NCI-H774 (cell line): ENCODE measurements at regions not wholly inside any gene's neighbourhood (a gene's known extent, or its start where the extent isn't known, plus 50 kb on each side); places are given as distances from the start of the nearest gene placed in this dataset.
"Not testable (repeated sequence)": the region's sequence is repeated elsewhere in the genome, so short reads cannot be mapped to it uniquely, and the experiment has no call there.

Experiments
- DNase-seq: peaks from one replicate; lab custom pipeline; 2025; lab: John Stamatoyannopoulos, UW

GRCh38 chr2:150850641-150851040 is 363.2 kb upstream of the RND3 start:
- DNase-seq = no peak

- no peak for DNase-seq
These were observed 360.1 kb upstream of the RND3 start for GRCh38 chr2:150847578-150847977.

- DNase-seq = no peak
These were observed 359.2 kb upstream of the RND3 start for GRCh38 chr2:150846691-150847090.

- DNase-seq = no peak
These were observed 345.2 kb upstream of the RND3 start for GRCh38 chr2:150832686-150833085.

- DNase-seq = no peak
These were observed 336.7 kb upstream of the RND3 start for GRCh38 chr2:150824118-150824517.

- DNase-seq = no peak
These were observed 330.0 kb upstream of the RND3 start for GRCh38 chr2:150817422-150817821.

GRCh38 chr2:150812664-150813367 is 325.3 kb upstream of the RND3 start:
- no peak for DNase-seq

- DNase-seq = no peak
These were observed 324.6 kb upstream of the RND3 start for GRCh38 chr2:150812066-150812465.

GRCh38 chr2:150811259-150811855 is 323.9 kb upstream of the RND3 start:
- no peak for DNase-seq

- DNase-seq = no peak
These were observed 321.6 kb upstream of the RND3 start for GRCh38 chr2:150809103-150809502.

GRCh38 chr2:150806336-150806735 is 318.9 kb upstream of the RND3 start:
- no peak for DNase-seq

- no peak for DNase-seq
These were observed 316.4 kb upstream of the RND3 start for GRCh38 chr2:150803689-150804398.

- DNase-seq = no peak
These were observed 315.2 kb upstream of the RND3 start for GRCh38 chr2:150802635-150803034.

- not testable (repeated sequence) for DNase-seq
These were observed 308.8 kb upstream of the RND3 start for GRCh38 chr2:150796236-150796635.

GRCh38 chr2:150792780-150793300 is 305.4 kb upstream of the RND3 start:
- DNase-seq = no peak

GRCh38 chr2:150791567-150791966 is 304.1 kb upstream of the RND3 start:
- no peak for DNase-seq

GRCh38 chr2:150789376-150789905 is 302.0 kb upstream of the RND3 start:
- no peak for DNase-seq

GRCh38 chr2:150788426-150789140 is 301.1 kb upstream of the RND3 start:
- no peak for DNase-seq

- DNase-seq = no peak
These were observed 300.1 kb upstream of the RND3 start for GRCh38 chr2:150787353-150788093.

- DNase-seq = no peak
These were observed 296.9 kb upstream of the RND3 start for GRCh38 chr2:150784389-150784788.

- DNase-seq = no peak
These were observed 296.4 kb upstream of the RND3 start for GRCh38 chr2:150783896-150784295.
